ENCODE measurements at regions not wholly inside any gene's neighbourhood (a gene's known extent, or its start where the extent isn't known, plus 50 kb on each side); places are given as distances from the start of the nearest gene placed in this dataset.

DNA sequence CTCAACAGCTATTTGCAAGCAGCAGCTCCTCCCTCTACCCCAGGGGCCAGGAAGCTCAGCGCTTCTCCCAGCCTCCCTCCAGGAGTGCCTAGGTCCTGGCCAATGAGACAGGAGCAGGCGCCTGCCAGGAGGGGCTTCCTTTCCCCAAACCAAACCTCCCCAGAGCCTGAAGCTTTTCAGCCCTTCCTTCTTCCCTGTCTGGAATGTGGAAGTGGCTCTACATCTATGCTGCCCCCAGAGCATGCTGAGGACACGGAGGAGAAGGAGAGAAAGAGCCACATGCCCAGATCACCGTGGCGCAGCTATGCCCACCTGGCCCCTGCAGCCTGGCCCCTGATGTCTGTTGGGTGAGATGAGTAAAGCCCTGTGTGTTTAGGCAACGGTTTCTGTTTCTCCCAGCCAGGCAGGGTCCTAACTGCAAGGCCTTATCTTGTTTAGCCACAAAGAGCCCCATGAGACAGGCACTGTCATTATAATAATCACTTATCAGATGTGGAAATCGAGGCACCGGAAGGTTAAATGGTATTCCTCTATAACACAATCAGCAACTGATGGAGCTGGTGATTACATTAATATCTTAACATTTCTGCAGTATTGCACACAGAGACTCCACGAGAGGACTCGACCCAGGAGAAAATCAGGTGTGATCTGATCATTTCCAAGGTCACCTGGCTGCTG lies 315.8 kb downstream of the CTTN start:
- no peak overlapping the region for H3K4me3 ChIP-seq (ENCODE audit: low read length)
- TF ChIP-seq, protein P1, sequence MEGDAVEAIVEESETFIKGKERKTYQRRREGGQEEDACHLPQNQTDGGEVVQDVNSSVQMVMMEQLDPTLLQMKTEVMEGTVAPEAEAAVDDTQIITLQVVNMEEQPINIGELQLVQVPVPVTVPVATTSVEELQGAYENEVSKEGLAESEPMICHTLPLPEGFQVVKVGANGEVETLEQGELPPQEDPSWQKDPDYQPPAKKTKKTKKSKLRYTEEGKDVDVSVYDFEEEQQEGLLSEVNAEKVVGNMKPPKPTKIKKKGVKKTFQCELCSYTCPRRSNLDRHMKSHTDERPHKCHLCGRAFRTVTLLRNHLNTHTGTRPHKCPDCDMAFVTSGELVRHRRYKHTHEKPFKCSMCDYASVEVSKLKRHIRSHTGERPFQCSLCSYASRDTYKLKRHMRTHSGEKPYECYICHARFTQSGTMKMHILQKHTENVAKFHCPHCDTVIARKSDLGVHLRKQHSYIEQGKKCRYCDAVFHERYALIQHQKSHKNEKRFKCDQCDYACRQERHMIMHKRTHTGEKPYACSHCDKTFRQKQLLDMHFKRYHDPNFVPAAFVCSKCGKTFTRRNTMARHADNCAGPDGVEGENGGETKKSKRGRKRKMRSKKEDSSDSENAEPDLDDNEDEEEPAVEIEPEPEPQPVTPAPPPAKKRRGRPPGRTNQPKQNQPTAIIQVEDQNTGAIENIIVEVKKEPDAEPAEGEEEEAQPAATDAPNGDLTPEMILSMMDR (IDR thresholded peaks at IDR 0.05; ENCODE audit: insufficient read depth, low read depth, low read length, missing control alignments), result no peak
- DNase-seq (ENCODE audit: low read depth), result no peak

DNA sequence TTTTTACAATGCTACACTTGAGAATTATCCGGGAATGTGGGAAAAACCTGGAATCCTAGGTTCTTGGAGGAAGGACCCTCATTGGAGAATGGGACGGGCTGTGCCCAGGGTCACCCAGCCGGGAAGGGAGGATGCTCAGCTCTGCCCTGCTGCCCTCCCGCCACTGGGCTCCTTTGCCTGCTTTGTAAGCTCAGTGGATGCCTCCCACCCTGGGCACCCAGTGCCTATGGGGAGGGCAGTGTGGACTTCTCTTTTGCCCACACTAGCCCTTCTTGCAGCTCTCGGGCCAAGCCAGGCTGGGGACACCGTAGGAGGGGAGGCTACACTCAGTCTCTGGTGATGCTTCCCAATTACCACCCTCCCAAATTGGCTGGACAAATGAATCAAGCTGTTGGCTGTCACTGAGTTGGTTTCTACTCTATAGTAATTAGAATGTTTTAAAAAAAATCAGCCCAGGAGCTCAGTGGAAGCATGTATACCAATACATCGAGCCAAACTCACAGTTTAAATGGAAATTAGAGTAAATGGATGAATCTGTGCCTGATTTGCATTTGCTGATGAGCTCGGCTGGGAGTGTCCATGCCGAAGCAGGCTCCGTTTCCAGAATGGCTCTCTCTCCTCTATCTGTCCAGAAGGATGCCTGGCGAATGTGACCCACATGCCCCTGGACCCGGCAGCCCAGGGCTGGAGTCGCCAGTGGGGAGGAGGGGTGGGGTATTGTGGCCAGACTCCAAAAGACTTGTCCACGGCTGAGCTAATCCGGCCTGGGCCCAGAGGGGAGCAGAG lies 317.0 kb downstream of the CTTN start:
- TF ChIP-seq, protein P1 (IDR thresholded peaks at IDR 0.05; ENCODE audit: insufficient read depth, low read depth, low read length, missing control alignments), result no peak
- no peak overlapping the region for H3K4me3 ChIP-seq (ENCODE audit: low read length)
- no peak for DNase-seq (ENCODE audit: low read depth)

DNA sequence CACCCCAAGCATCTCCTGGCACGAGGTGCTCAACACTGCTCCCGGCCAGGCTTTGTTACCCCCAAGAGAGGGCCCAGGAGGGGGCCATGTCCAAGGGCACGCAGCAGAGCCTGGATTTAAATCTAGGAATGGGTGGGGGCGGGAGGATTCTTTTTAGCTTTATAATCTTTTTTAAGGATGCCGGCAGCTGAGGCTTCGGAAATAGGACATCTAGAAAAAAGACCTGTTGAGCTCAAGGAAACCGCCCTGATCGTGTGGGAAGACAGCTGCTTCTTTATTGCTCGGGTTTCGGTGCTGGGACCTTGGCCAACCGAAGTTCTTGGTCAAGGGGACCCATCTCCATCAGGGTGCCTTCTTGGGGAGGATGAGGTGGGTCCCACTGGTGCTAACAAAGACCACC lies 317.9 kb downstream of the CTTN start:
- no peak for DNase-seq (ENCODE audit: low read depth)
- TF ChIP-seq, protein P1 (IDR thresholded peaks at IDR 0.05; ENCODE audit: insufficient read depth, low read depth, low read length, missing control alignments), result no peak
- no peak overlapping the region for H3K4me3 ChIP-seq (ENCODE audit: low read length)

DNA sequence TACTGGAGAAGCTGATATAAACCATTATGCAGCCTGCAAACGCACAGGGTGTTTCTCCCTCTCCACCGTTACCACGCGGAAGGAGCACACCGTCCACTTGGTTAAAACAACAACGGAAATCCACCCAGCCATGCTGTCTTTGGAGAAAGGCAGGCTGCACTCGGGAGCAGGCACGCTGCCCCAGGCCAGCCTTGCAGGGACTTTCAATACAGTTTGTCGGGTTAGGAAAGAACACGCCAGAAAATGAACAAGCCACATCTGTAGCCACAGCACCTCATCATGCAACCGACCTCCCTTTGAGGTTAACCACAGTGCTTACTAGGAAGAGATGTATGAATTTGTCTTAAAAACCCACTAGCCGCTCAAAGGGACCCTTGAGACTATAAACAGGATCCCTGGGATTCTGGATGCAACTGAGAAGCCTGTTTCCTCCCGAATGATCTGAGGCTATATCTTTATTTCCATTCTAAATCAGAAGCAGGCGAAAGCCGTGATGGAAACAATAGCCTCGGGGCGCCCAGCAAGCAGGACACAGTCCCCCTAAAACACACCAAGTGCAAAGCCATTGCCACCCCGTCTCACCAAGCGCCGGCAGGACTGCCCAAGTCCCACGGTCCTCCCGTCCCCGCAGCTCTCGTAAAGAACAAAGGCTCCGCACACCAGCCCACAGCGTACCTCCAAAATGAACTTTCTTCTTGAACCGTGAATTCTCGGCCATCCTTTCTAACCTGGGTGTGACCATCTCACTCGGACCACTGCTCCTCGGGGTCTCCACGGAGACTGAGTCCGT lies 318.9 kb downstream of the CTTN start:
- H3K4me3 ChIP-seq (ENCODE audit: low read length), result no peak overlapping the region
- DNase-seq (ENCODE audit: low read depth), result no peak
- TF ChIP-seq, protein P1 (IDR thresholded peaks at IDR 0.05; ENCODE audit: insufficient read depth, low read depth, low read length, missing control alignments), result no peak

DNA sequence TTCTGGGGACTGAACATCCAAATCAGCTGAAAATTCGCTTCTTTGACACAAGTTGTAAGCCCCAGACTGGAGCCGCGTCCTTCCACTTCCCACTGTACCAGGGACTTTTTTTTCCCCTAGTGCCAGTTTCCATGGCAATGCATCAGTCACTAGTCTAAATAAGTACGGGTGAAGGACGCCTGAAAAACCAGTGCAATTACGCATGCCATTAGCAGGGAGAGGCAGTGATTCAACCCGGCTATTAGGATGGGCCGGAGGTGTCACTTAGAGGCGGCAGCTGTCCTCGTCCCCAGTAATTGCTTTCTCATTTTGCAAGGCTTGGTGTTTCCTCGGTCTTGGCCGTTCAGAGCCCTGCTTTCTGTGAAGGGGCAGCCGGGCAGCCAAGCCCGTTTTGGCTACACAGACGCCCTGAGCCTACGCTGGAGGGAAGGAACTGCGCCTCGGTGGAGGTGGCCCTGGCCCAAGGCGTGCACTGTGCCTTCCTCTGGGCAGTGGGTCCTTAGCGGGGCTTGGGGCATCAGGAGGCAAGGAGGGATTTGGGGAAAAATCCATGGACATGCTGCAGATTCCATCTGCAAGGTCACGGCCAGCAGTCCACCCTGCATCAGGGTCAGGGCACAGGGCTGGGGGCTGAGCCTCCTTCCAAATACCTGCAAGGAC lies 319.7 kb downstream of the CTTN start:
- H3K4me3 ChIP-seq (ENCODE audit: low read length), result no peak overlapping the region
- no peak for DNase-seq (ENCODE audit: low read depth)
- TF ChIP-seq, protein P1 (IDR thresholded peaks at IDR 0.05; ENCODE audit: insufficient read depth, low read depth, low read length, missing control alignments), result no peak

DNA sequence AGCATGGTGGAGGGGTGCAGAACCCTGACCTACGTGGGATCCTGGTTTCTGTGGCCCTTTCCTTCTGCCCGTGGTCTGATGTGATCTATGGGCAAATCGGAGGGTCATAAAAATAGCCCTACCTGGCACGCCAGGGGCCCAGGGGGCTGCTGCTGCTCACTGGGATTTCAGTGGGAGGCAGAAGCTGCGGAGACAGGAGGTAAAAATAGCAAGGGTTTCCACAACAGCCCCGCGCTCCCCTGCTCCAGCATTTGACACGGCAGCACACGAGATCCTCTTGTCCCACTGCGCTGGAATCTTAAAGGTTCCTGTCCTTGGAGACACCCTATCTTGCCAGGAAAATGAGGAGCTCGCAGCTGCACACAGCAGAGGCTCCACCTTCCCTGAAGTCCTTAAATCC lies 321.2 kb downstream of the CTTN start:
- no peak for DNase-seq (ENCODE audit: low read depth)
- TF ChIP-seq, protein P1 (IDR thresholded peaks at IDR 0.05; ENCODE audit: insufficient read depth, low read depth, low read length, missing control alignments), result no peak
- H3K4me3 ChIP-seq (ENCODE audit: low read length), result no peak overlapping the region

Measured in epithelial cell of esophagus (primary cell).